Smooth muscle cell (in vitro differentiated cells): ENCODE measurements at regions not wholly inside any gene's neighbourhood (a gene's known extent, or its start where the extent isn't known, plus 50 kb on each side); places are given as distances from the start of the nearest gene placed in this dataset.

Source experiments
- DNase-seq: peaks from one replicate; lab custom pipeline; 2025; ENCODE audit not compliant: unreplicated experiment; lab: John Stamatoyannopoulos, UW
- H2AFZ ChIP-seq: fragments of 200-600 bp; sonication (generic); 2 replicates; pipeline ENCODE4 v1.6.0; 2016; ENCODE audit warnings: antibody characterized with exemption, low read depth, mild to moderate bottlenecking
- H3F3A ChIP-seq: fragments of 200-600 bp; sonication (generic); 2 replicates; pipeline ENCODE4 v1.6.0; 2017; ENCODE audit warnings: antibody characterized with exemption, low read depth
- H3K27ac ChIP-seq: fragments of 200-600 bp; sonication (generic); 2 replicates; pipeline ENCODE4 v1.5.1; 2016; ENCODE audit warnings: low read depth, mild to moderate bottlenecking
- H3K27me3 ChIP-seq: fragments of 200-600 bp; sonication (generic); 2 replicates; pipeline ENCODE4 v1.6.1; 2016; ENCODE audit warnings: low read depth, mild to moderate bottlenecking
- H3K36me3 ChIP-seq: fragments of 200-600 bp; sonication (generic); 2 replicates; pipeline ENCODE4 v1.5.1; 2016; ENCODE audit warnings: low read depth
- H3K4me1 ChIP-seq: fragments of 200-600 bp; sonication (generic); 2 replicates; pipeline ENCODE4 v1.5.1; 2016; ENCODE audit warnings: low read depth
- H3K4me2 ChIP-seq: fragments of 200-600 bp; sonication (generic); 2 replicates; pipeline ENCODE4 v1.6.0; 2016; ENCODE audit warnings: mild to moderate bottlenecking
- H3K4me3 ChIP-seq: fragments of 200-600 bp; sonication (generic); 2 replicates; pipeline ENCODE4 v1.5.1; 2016; ENCODE audit warnings: mild to moderate bottlenecking
- H3K79me2 ChIP-seq: fragments of 200-600 bp; sonication (generic); 2 replicates; pipeline ENCODE4 v1.6.0; 2016; ENCODE audit warnings: low read depth, mild to moderate bottlenecking
- H3K9ac ChIP-seq: fragments of 200-600 bp; sonication (generic); 2 replicates; pipeline ENCODE4 v1.6.0; 2016; ENCODE audit warnings: low read depth
- H3K9me3 ChIP-seq: fragments of 200-600 bp; sonication (generic); replicated peaks from 2 replicates; pipeline ENCODE4 v1.5.1; 2016; ENCODE audit warnings: low read depth
- H4K20me1 ChIP-seq: fragments of 200-600 bp; sonication (generic); 2 replicates; pipeline ENCODE4 v1.6.0; 2016; ENCODE audit warnings: low read depth
- CTCF ChIP-seq: fragments of 200-600 bp; sonication (generic); IDR thresholded peaks from 2 replicates; pipeline ENCODE4 v1.5.1; 2017; ENCODE audit warnings: borderline replicate concordance, mild to moderate bottlenecking, antibody characterized with exemption; ENCODE audit not compliant: insufficient read depth, poor library complexity, severe bottlenecking
- WGBS: methylation state at CpG from one replicate; pipeline ENCODE4 v1.1.7; 2016; ENCODE audit warnings: low lambda C conversion rate; 5-methylcytosine and 5-hydroxymethylcytosine counted together

GRCh38 chr12:92602930-92603623, 99.7 kb upstream of the PLEKHG7 start:
- H3K4me2 ChIP-seq = no peak overlapping the region

GRCh38 chr12:92602476-92602875, 100.3 kb upstream of the PLEKHG7 start:
- no peaks in the 10 kb centered on the region for H3K4me1 ChIP-seq
- no peak overlapping the region for H2AFZ ChIP-seq
- no peaks in the 10 kb centered on the region for H3K79me2 ChIP-seq
- H3K4me2 ChIP-seq = no peak overlapping the region
- no peaks in the 10 kb centered on the region for H3K36me3 ChIP-seq
- 66% methylated on average over 2 of the region's 2 CpGs for WGBS
- H3F3A ChIP-seq = peaks cover under 1% of the 10 kb centered on the region
- no peak for DNase-seq
- H3K27me3 ChIP-seq = no peaks in the 10 kb centered on the region
- H3K4me3 ChIP-seq = no peak overlapping the region
- H3K9me3 ChIP-seq = no peaks in the 10 kb centered on the region
- no peaks in the 10 kb centered on the region for H4K20me1 ChIP-seq
- peak overlapping the region; percentile 10 for H3K27ac ChIP-seq
- H3K9ac ChIP-seq = no peak overlapping the region
- TF ChIP-seq CTCF = no peak

More at GRCh38 chr12:92602930-92603623, 99.7 kb upstream of the PLEKHG7 start:
- 86% methylated on average over 2 of the region's 2 CpGs for whole genome bisulfite sequencing
- Histone ChIP-seq H3K9me3 (no peaks in the 10 kb centered on the region), H3K9ac (no peak overlapping the region), H3F3A (no peaks in the 10 kb centered on the region), H3K4me3 (no peak overlapping the region), H3K27ac (peak overlapping the region; percentile 10), H3K27me3 (no peaks in the 10 kb centered on the region), H3K79me2 (no peaks in the 10 kb centered on the region), H3K4me1 (no peaks in the 10 kb centered on the region), H2AFZ (no peak overlapping the region), H3K36me3 (no peaks in the 10 kb centered on the region), H4K20me1 (no peaks in the 10 kb centered on the region)
- no peak for TF ChIP-seq CTCF
- DNase-seq = no peak

- no peak overlapping the region for H3K27ac ChIP-seq
- no peak for TF ChIP-seq CTCF
- WGBS = 77% methylated on average over 6 of the region's 6 CpGs
- H4K20me1 ChIP-seq = no peaks in the 10 kb centered on the region
- no peak overlapping the region for H2AFZ ChIP-seq
- no peaks in the 10 kb centered on the region for H3K79me2 ChIP-seq
- no peaks in the 10 kb centered on the region for H3K4me1 ChIP-seq
- DNase-seq = no peak
- peaks cover 5% of the 10 kb centered on the region for H3F3A ChIP-seq
- no peaks in the 10 kb centered on the region for H3K36me3 ChIP-seq
- H3K9me3 ChIP-seq = no peaks in the 10 kb centered on the region
- H3K4me2 ChIP-seq = no peak overlapping the region
- H3K27me3 ChIP-seq = no peaks in the 10 kb centered on the region
- no peak overlapping the region for H3K4me3 ChIP-seq
- no peak overlapping the region for H3K9ac ChIP-seq
These were observed 101.1 kb upstream of the PLEKHG7 start for GRCh38 chr12:92601680-92602079.

GRCh38 chr12:92601176-92601575, 101.6 kb upstream of the PLEKHG7 start:
- Histone ChIP-seq H3K27ac (no peak overlapping the region), H3K9ac (no peak overlapping the region), H3K4me1 (no peaks in the 10 kb centered on the region), H4K20me1 (no peaks in the 10 kb centered on the region), H2AFZ (no peak overlapping the region), H3F3A (peaks cover 5% of the 10 kb centered on the region), H3K79me2 (no peaks in the 10 kb centered on the region), H3K9me3 (no peaks in the 10 kb centered on the region), H3K4me2 (no peak overlapping the region), H3K4me3 (no peak overlapping the region), H3K27me3 (no peaks in the 10 kb centered on the region), H3K36me3 (no peaks in the 10 kb centered on the region)
- no peak for DNase-seq
- TF ChIP-seq CTCF = no peak
